ENCODE measurements at regions not wholly inside any gene's neighbourhood (a gene's known extent, or its start where the extent isn't known, plus 50 kb on each side); places are given as distances from the start of the nearest gene placed in this dataset.

DNA sequence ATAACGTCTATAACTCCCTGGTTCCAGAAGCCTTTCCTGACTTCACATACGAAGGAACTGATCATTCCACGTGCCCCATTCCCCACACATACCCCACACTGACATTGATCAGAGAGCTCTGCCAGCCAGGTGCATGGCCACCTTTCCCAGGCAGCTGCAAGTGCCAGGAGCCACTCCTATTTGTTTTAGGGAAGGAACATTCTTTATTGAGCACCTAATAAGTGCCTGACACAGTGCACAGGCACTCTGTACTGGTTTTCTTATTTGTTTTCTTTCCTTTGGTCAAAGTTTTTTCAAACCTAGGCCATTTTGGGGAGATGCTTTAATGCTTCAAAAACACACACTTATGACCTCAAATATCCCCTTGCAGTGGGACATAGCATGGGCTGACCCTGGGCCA is 50.0 kb downstream of the PITPNM2 start:
- no peak for DNase-seq

DNA sequence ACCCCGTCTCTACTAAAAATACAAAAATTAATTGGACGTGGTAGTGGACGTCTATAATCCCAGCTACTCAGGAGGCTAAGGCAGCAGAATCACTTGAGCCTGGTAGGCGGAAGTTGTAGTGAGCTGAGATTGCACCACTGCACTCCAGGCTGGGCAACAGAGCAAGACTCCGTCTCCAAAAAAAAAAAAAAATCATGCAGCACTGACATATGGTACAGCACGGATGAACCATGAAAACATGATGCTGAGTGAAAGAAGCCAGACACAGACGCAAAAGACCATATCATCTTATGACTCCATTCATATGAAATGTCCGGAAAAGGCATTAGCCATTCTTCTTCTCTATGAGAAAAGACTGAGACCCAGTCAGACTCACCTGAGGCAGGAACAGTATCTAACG is 50.4 kb downstream of the PITPNM2 start:
- DNase-seq = no peak

DNA sequence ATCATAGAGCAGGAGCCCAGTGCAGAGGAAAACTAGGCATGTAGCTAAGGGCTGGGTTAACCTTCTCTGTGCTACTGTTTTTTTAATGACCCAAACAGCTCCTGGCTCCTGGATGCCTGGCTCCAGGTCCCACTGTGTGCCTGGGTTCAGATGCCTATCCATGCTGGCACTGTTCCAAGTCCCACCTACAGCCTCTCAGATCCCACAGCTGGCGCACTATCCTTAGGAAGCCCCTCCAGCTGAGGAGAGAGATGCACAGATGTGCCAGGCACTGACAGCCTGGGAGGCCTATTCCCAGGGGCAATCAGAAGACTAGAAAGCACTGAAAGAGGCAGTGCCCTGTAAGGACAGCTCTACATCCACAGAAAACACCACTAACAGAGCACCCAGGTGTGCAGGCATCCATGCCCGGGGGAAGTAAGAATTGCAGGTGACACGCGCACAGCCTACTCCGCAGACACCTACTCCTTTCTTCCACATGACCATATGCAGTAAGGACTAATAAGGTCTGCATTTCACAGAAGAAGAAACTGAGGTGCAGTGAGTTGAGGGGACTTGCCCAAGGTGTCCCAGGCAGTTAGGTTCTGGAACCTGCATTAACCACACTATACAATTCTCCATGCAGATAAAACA is 51.2 kb downstream of the PITPNM2 start:
- no peak for DNase-seq

DNA sequence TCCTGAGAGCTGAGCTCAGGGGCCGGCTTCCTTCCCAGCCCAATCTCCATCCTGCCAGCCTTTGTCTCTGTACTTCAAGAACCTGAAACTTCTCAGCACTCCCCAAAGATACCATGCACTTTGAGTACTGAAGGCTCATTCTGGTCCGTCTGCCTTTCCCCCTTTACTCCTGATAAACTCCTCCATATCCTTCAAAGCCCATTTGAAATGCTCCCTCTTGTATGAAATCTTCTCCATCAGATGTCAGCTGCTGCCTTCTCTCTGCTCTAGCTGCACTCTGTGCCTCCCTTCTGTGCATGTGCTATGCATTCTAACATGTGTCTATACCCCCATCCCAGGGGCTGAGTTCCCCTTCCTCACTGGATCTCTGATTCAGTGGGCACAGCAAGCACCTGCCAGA is 52.1 kb downstream of the PITPNM2 start:
- DNase-seq = no peak

GRCh38 chr12:123097561-123098084 is 53.3 kb downstream of the PITPNM2 start:
- DNase-seq = no peak

- no peak for DNase-seq
These were observed 54.1 kb downstream of the PITPNM2 start for GRCh38 chr12:123096741-123097140.

GRCh38 chr12:123096182-123096581 is 54.7 kb downstream of the PITPNM2 start:
- no peak for DNase-seq

DNA sequence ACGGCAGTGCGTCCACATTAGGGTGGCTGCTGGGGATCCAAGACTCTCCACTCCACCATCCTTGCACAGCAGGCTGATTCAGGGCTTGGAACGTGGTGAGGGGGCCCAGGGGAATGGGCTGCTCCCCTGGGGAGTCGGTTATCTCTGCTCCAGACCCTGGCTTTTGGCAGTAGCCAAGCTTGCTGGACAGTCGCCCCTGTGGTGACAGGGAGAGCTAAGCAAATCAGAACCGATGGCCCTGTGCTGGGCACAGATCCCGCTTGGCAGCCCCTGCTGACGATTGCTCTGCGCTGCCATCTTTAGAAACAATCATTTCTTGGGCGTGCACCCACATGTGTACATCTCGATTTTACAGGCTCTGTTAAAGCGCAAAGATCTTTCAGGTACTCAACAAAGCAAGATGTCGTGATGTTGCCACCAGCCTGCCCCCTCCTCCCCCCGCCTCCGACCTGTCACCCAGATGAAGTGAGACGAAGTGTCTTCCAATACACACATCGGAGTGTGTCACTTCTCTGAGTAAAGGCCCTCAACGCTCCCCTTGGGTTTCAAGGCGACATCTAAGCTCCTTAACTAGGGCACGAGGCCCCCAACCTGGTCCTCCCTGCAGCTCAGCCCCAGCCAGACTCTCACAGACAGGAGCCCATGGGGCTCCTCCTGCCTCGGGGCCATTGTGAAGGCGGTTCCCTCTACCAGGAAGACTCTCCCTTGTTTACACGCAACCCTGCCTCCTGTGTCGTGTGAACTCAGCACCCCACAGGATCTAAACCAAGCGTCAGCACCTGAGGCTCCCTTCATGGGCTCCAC is 55.6 kb downstream of the PITPNM2 start:
- DNase-seq = no peak

- no peak for DNase-seq
These were observed 56.4 kb downstream of the PITPNM2 start for GRCh38 chr12:123094349-123095077.

DNA sequence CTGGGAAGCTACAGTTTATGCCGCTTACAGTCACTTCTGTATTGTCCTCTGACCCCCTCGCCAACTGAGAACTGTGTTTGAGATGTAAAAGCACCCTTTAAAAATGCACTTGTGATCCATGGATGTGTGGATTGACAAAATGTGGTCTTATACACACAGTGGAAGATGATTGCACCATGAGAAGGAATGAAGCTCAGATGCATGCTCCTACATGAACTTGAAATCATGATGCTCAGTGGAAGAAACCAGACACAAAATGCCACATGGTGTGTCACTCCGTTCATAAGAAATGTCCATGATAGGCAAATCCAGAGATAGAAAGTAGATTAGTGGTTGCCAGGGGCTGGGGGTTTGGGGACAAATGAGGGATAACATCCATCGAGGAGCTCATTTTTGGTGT is 58.0 kb downstream of the PITPNM2 start:
- no peak for DNase-seq

DNA sequence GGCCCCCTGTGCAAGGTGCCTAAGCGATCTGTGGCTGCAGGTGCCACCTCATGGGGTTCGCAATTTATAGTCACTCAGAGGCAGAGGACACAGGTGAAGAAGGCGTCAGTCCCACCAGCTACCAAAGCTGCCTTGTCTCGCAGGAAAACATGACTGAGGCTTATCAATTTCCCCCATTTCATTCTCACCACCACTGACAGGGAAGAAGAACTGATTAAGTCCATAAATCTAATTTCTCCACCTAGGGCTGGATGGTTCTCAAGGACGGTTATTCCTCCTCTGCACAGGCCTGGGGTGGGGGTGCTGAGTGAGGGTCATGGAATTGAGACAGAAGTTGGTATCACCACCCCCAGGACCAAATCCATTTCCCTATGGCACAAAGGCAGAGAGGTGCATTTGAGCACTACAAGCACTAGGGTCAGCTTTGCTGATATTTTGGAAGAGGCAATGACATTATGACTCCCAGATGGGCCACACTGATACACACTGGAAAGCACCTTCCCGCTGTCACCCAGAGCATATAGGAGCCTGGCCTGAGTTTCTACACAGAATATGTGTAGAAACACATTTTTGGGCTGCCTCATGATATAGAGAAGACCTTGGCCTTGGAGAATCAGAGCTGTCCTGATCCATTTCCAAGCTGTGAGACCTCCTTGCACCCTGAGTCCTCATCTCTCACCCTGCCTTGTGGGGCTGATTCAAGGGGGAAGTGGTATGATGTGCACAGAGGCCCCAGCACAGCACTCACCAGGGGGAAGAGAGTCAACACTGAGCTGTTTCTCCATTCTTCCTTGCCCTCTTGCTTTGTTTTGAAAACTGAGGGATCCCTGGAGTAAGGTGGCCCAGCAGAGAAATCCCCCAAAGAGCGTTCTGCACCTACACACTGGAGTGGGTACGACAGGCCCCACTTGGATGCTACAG is 59.4 kb downstream of the PITPNM2 start:
- no peak for DNase-seq

DNA sequence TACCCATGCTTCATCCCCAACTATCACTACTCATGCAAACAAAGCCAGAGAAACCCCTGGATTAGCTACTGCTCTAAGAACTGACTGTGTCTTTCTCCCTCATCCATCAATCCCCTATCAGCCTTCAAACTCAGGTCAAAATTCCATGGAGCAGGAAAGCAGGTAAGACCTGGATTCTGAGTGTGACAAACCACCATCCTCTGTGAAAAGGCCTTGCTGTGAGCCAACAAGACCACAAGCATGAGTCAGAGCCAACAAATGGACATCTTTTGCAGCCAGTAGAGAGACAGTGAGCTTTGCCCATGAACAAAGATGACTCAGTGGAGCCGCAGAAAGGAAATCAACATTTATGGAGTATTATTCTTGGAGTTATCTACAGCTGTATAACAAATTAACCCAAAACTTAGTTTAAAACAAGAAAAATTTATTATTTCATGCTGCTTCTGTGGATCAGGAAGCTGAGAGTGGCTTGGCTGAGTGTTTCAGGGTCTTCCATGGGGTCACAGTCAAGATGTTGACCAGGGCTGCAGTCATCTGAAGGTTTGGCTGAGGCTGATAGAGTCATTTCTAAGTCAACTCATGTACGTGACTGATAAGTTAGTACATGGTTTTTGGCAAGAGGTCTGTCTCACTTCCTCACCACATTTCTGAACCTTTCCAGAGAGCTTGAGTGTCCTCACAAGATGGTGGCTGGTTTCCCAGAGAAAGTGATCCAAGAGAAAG is 61.1 kb downstream of the PITPNM2 start:
- no peak for DNase-seq

- no peak for DNase-seq
These were observed 61.8 kb downstream of the PITPNM2 start for GRCh38 chr12:123089140-123089539.

DNA sequence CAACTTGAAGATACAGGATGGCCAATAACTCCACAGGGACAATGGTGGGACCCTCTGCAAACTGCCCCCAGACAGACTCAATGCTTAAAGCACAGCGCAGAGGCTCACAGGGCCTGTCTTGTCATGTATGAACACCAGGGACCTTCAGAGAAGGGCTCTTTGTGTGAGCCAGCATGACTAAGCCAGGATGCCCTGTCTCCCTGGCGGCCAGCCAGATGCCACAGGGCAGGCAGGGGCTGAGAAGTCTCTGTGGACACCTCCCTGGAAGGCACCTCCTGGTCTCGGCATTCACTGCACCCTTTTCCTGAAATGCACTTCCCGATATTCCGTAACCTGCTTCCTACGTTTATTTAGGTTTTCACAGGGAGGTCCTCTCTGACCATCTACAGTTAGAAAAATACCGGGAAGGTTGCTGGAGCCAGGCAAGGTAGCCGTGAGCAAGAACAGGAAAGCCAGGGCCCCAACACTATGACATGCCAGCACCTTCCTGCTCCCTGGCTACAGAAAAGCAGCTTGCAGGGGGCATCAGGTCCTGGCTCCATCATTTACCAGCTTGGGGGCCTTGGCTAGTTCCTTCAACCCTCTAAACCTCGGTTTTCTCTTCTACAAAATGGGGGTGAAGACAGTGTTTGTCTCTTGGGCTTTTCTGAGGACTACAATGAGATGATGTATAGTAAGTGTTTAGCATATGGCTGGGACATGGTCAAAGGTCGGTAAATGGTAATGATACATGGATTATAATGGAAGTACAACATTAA is 65.0 kb downstream of the PITPNM2 start:
- no peak for DNase-seq

DNA sequence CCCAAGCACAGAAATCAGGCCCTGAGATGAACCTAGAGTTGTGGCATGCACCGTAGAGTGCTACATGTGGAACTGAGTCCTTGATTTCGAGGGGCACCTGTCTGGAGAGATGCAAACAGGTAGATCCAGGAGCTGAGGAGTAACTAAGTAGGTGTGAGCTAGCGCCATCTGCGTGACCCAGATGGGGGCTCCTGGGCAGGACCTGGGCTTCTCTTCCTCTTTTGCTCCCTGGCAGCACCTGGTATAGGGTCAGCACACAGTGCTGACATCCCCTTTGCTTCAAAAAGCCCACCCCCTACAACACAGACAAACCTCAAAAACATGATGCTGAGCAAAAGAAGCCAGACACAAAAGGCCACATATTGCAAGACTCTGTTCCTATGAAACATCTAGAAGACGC is 65.8 kb downstream of the PITPNM2 start:
- DNase-seq = no peak

DNA sequence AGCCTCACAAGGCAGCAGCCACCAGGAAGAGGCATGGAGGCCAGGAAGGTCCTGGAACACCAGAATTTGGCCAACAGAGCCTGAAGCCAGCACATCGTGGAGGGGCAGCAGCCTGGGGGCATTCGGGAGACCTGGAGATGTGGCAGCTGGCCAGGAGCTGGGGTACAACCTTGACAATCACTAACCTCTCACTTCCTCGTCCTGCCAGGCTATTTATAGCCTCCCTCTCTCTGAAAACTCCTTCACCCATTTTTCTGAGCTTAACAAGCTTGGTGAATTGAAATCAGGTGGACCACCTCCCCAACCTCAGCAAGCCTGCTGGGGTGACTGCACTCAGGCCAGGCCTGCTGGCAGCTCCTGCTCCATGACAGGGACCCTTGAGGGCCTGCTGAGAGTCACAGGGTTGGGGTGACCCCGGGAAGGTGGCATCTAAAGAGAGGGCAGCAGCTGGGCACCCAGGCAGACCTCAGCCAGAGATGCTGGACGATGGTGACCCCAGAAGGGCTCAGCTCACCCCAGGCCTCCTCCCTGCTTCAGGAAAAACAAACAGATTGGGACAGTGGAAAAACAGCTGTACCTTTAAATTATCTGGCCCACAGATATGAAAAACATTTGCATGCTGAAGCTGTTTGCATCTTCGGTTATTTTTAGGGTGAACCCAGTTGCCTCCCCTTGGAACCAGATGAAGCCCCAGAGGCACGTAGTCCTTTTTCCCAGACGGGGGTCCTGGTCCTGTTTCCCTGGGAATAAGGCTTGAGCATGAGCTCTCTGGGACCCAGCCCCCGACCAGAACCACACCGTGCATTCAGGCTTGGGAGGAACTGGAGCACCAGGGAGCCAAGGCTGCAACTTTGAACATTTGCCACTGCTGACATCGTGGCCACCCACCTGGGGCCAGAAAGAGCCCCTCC is 67.0 kb downstream of the PITPNM2 start:
- no peak for DNase-seq

- no peak for DNase-seq
These were observed 70.3 kb downstream of the PITPNM2 start for GRCh38 chr12:123080634-123081033.

DNA sequence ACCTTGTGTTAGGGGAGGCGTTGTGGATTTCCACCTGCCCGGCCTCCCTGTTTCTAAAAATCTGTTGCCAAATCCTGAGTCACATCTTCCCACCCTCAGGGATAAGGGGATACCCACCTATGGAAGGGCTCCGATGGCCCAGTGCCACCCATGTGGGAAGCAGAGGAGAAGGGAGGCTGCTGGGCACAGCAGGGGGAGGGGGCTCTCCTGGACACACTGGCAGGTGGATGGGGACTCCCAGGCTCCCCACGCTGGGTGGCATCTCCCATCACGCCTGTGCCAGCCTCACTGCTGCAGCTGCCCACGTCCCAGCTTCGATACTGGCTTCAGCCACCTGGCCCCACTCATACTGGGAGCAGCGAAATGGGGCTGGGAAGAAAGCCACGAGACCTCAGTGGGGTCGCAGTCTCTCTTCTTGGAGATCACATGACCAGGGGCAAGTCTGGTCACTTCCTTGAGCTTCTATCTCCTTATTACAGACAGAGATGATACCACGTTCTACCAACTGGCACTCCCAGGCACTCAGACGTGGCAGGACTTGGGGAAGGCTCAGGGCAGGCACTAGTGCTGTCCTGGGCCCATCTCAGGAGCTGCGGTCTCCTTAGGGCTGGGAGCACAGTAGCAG is 72.2 kb downstream of the PITPNM2 start:
- no peak for DNase-seq

- DNase-seq = no peak
These were observed 72.8 kb downstream of the PITPNM2 start for GRCh38 chr12:123078120-123078465.
